HG02938 (cell line): ENCODE measurements at regions not wholly inside any gene's neighbourhood (a gene's known extent, or its start where the extent isn't known, plus 50 kb on each side); places are given as distances from the start of the nearest gene placed in this dataset.

Source experiments
- ATAC-seq: cut with Tn5 transposase; IDR thresholded peaks from one replicate; pipeline ENCODE4 v1.9.1; 2021; ENCODE audit warnings: mild to moderate bottlenecking, moderate library complexity; ENCODE audit not compliant: unreplicated experiment

DNA sequence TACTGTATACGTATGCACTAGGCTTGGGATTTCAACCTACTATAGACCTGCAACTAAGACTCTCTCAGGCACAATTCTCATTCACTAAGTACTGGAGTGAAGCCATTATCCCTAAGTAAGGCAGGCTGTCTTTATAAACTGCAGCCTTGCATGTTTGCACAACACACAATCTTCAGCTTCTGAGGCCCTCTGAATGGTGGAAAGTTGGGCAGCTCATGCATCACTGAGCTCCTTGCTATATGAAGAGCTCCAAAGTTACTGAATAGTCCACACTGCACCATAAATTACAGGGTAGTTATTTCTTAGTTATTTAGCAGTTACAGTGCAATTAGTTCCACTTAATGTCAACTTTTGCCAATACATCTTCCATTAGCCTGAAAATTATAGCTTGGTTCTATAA is 384.6 kb downstream of the BRINP1 start:
- no peak for ATAC-seq

DNA sequence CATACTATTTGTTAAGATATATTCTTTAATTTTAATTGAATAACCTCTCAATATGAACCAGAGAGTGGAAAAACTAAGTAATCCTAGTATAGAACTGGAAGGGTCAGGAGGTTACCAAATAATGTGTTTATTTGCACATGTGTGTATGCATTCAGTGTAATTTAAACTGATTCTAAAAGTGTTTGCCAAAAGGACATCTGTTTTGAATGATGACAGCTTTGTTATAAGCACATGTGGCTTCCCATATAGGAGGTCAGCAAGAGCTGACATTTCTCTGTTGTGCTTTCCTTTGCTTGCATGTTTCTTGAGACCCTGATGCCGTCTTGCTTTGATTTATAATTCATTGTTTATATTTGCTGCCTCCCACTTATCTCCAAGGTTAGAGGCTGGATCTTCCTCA is 383.4 kb downstream of the BRINP1 start:
- ATAC-seq, result no peak

- no peak for ATAC-seq
These were observed 382.1 kb downstream of the BRINP1 start for GRCh38 chr9:118987167-118987566.

DNA sequence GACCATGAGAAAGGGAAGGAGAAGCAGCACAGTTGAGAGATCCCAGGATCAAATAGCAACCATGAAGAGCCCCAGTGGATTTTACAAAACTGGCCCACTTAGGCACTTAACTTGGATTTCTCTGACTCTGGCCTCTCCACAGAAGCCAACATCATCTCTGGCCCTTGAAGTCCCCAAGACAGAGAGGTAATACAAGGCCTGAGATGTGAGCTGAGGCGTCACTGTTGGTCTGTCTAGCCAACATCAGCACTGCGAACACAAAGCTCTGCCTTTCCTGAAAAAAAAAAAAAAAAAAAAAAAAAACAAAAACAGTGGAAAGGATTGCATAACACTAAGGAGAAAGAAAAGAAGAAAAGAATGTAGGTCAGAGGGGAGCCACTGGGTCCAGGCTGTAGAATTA is 378.3 kb downstream of the BRINP1 start:
- ATAC-seq, result no peak

DNA sequence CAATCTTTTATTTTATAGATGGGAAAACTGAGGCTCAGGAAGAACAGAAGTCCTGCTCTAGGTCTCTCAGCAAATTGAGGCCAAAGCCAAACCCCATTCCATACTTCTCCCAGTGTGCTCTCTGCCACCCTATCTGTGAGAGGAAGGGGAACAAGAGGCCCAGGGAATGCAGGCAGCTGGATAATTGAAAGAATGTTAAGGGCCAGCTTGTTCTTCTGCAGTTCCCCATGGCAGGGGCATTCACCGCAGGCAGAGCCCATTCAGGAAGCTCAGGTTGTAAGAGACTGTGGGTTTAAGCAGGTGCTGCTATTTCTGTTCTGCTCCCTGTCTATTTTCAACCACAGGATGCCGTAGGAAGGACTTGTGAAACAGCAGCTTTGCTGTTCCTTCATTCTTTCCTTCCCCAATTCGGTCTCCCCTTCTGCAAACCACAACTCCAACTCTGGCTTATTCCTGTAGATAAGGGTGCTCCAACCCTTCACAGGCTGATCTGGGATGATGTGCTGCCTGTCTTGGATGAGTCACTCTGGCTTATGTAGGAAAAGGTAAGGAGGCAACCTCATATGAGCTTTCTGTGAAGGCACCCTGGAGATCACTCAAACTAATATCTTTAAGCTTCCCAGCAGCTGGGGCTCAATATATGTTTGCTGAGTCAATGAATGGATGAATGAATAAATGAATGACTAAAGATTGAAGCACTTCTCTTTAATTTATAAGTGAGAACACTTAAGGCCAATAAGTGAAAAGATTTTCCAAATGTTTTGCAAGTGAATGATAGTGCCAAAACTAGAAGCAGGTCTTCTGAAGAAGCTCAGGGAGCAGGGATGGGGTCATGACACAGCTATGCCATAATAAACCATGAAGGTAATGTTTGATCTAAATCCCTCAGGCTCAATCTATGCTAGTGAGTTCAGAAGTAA is 377.6 kb downstream of the BRINP1 start:
- ATAC-seq, result no peak

GRCh38 chr9:118992813-118993794 is 376.1 kb downstream of the BRINP1 start:
- no peak for ATAC-seq

DNA sequence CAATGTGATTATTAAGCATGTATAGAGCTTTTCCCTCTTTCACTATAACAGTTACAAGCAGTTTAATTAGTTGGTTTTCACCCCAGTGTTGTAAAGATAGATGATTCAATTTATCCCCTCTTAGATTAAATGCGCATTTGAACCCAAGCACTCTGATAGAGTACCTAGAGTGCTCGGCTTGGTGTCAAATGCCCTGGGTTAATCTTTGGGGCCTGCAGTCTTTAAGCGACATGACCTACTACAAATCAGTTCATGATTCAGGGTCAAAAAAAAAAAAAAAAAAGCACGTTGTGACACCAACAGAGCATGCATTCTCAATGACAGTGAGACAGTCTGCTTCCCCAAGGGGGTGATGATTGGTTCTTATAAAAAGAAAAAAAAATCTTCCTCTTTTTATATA is 375.3 kb downstream of the BRINP1 start:
- ATAC-seq, result no peak

- no peak for ATAC-seq
These were observed 366.7 kb downstream of the BRINP1 start for GRCh38 chr9:119002491-119002890.

GRCh38 chr9:119003201-119003611 is 366.0 kb downstream of the BRINP1 start:
- ATAC-seq, result no peak

- ATAC-seq, result no peak
These were observed 365.2 kb downstream of the BRINP1 start for GRCh38 chr9:119003882-119004617.

DNA sequence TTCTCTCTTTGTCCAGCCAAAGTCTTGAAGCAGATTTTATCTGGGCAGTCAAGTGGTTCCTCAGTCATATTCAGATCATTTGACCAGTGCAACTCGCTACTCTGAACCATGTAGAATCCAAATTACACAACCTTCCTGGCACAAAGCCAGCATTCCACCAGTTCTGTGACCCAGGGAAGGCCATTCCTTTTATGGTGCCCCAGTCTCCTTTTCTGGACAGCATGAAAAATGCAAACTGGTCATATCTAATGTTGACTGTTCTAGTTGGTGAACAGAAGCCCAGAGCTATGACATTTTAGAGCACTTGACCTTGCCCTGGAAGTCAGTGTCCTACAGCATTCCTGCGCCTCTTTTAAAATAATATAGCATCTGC is 364.6 kb downstream of the BRINP1 start:
- no peak for ATAC-seq

DNA sequence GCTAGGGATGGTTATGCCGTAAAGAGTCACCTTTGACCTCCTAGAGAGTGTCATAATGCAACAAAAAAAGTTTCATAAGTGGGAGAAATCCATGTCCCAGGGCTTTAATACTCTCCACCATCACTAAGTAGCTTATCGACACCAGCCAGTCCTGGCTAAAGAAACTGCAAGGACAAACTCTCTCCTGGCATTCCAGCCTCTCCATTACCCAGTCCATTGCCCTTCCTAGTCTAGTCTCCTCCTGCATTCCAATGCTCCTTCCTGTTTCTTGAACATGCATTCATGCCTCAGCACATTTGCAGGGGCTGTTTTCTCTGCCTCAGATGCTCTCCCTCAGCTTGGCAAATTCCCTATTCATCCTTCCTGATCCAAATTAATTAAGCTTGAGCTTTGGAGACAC is 364.1 kb downstream of the BRINP1 start:
- no peak for ATAC-seq

DNA sequence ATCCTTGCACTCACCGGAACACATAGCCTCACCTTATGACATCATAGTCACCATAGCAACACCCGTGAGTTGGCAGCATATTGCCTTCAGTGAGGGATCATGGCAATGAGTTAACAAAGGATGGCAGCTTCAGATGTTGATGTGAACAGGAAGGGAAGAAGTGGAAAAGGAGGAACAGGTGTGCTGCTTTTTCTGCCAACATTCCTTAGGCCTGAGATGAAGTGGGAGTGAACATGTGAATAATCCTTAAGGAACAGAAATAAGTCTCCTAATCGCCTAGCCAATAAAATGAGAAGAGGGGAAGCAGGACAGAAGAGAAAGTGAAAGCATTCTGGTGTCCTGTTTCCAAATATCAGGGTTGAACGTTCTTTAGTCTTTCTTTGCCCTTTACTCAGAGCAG is 360.0 kb downstream of the BRINP1 start:
- no peak for ATAC-seq

DNA sequence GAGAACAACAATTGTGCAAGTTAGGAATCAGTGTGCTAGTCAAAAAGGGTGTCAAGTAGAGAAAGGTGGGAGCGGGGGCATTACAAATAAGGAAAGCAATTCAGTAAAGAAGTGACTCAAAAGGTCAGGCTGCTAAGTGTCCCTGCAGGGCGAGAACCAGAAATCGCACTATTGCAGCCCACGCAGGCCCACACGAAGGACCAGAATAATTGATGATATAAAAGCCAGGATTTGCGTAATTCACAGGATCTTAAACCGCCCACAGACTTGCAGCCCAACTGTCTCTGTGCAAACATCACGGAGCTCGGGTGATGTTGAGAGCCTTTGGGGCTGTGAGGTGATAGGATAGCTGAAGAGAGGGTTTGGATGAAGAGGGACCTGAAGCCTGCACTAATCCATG is 349.0 kb downstream of the BRINP1 start:
- no peak for ATAC-seq

DNA sequence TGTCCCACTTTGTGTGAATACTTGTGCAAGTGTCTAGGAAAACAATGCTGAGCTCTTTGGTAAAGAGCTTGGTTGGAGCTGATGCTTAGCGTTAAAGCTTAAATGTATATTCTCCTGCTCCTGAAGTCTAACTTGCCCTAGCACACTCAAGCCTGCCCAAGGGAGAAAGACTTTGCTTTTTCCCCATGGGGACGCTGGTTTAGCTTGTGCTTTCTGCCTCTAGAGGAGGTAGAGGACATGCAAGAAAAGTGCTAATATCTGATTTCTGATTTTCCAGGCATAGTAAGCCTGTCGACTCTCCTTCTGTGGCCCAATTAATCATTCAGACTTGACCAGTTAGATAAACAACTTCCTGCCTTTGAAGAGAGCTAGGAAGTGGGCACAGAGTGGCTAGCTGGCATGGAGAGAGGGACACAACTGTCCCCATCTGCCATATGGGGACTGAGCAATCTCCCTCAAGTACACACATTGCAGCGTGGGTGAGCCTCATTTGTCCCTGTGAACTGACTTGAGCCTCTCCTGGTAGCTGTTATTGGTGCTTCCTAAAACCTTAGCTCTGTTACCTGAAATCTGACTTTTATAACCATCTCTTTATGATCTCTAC is 348.4 kb downstream of the BRINP1 start:
- ATAC-seq, result no peak

GRCh38 chr9:119026120-119026519 is 343.1 kb downstream of the BRINP1 start:
- ATAC-seq, result no peak

- no peak for ATAC-seq
These were observed 341.1 kb downstream of the BRINP1 start for GRCh38 chr9:119027901-119028699.

DNA sequence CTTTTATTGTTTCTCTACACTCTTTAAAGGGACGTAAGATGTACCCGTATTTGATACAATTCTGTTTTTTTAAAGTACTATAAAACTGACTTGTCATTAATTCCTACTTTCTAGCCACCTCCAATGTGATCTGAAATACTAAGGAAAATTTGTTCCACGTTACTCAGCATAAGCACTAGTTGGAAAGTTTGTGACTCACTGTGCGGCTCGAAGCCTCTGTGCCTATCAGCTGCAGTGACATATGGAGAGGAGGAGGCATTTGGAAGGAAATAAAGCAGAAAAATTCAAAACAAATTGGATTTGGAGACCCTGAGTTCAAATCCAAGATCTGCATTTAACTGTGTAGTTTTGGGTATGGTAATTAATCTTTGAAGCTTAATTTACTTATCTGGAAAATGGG is 339.3 kb downstream of the BRINP1 start:
- ATAC-seq, result no peak

DNA sequence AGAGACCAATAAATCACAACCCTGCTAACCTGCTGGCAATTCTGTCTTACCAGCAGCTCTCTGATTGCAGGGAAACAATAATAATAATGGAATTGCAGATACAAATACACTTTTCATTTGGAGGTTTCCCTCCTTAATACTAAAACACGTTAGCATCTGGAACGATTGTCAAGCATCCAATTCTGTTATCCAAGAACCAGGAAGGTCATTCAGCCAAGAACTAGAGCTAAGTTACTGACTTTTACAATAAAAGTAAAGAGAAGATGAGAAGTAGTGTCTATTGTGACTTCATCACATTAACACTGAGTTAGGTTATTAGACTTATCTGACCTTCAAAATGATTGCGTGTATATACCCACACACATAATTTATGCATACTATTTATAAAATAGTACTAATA is 335.6 kb downstream of the BRINP1 start:
- no peak for ATAC-seq

DNA sequence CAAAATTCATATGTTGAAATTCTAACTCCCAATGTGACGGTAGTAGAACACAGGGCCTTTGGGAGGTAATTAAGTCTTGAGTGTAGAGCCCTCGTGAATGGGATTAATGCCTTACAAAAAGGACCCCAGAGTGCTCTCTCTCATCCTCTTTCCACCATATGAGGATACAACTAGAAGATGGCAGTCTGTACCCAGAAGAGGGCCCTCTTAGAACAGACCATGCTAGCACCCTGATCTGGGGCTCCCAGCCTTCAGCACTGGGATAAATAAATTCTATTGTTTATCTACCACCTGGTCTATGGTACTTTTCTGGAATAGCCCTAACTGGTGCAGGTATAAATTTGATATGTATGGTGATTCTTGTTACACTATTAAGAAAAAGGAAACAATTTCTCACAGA is 332.3 kb downstream of the BRINP1 start:
- ATAC-seq, result no peak
